HG03280 (cell line): ENCODE measurements at regions not wholly inside any gene's neighbourhood (a gene's known extent, or its start where the extent isn't known, plus 50 kb on each side); places are given as distances from the start of the nearest gene placed in this dataset.
"Not testable (repeated sequence)": the region's sequence is repeated elsewhere in the genome, so short reads cannot be mapped to it uniquely, and the experiment has no call there.

ENCODE experiments used
- ATAC-seq: cut with Tn5 transposase; IDR thresholded peaks from one replicate; pipeline ENCODE4 v1.9.1; 2021; ENCODE audit warnings: mild to moderate bottlenecking, moderate library complexity; ENCODE audit not compliant: unreplicated experiment

- no peak for ATAC-seq
Measured at GRCh38 chr4:17024425-17024824, 126.0 kb upstream of the LDB2 start.

- ATAC-seq = no peak
Measured at GRCh38 chr4:17020901-17021300, 122.5 kb upstream of the LDB2 start.

GRCh38 chr4:17020451-17020850, 122.0 kb upstream of the LDB2 start:
- no peak for ATAC-seq

- ATAC-seq = not testable (repeated sequence)
Measured at GRCh38 chr4:17018621-17019020, 120.2 kb upstream of the LDB2 start.

- ATAC-seq = no peak
Measured at GRCh38 chr4:17018013-17018412, 119.6 kb upstream of the LDB2 start.

- ATAC-seq = no peak
Measured at GRCh38 chr4:17013382-17014006, 115.0 kb upstream of the LDB2 start.

GRCh38 chr4:17012451-17012850, 114.0 kb upstream of the LDB2 start:
- ATAC-seq = no peak

- ATAC-seq = no peak
Measured at GRCh38 chr4:17010426-17011087, 112.1 kb upstream of the LDB2 start.

GRCh38 chr4:17009871-17010367, 111.5 kb upstream of the LDB2 start:
- no peak for ATAC-seq

GRCh38 chr4:17008834-17009345, 110.4 kb upstream of the LDB2 start:
- no peak for ATAC-seq

- ATAC-seq = not testable (repeated sequence)
Measured at GRCh38 chr4:17003606-17004392, 105.4 kb upstream of the LDB2 start.

- ATAC-seq = no peak
Measured at GRCh38 chr4:16995451-16995850, 97.0 kb upstream of the LDB2 start.

GRCh38 chr4:16993956-16994840, 95.8 kb upstream of the LDB2 start:
- no peak for ATAC-seq

- no peak for ATAC-seq
Measured at GRCh38 chr4:16992566-16993225, 94.3 kb upstream of the LDB2 start.

- ATAC-seq = no peak
Measured at GRCh38 chr4:16991450-16991849, 93.0 kb upstream of the LDB2 start.

- ATAC-seq = no peak
Measured at GRCh38 chr4:16989371-16989770, 90.9 kb upstream of the LDB2 start.

GRCh38 chr4:16988814-16989213, 90.4 kb upstream of the LDB2 start:
- ATAC-seq = no peak

- no peak for ATAC-seq
Measured at GRCh38 chr4:16977081-16977480, 78.6 kb upstream of the LDB2 start.

GRCh38 chr4:16969696-16970135, 71.3 kb upstream of the LDB2 start:
- no peak for ATAC-seq

- no peak for ATAC-seq
Measured at GRCh38 chr4:16967722-16968121, 69.3 kb upstream of the LDB2 start.
